Activated B cell treated with CpG ODN at 0.5 μM for 24 hours (primary cell): ENCODE measurements at regions not wholly inside any gene's neighbourhood (a gene's known extent, or its start where the extent isn't known, plus 50 kb on each side); places are given as distances from the start of the nearest gene placed in this dataset.

Experiments used
- ATAC-seq: fragments of 200-7000 bp; cut with Tn5 transposase; one replicate; pipeline ENCODE4 v1.10.0; 2021; ENCODE audit warnings: low read depth, mild to moderate bottlenecking, moderate library complexity
- CTCF ChIA-PET: fragments of 350-600 bp; sonication (Branson Sonifier 250); formaldehyde crosslinking; loops from one replicate; lab custom pipeline; 2021; ENCODE audit warnings: antibody characterized with exemption; lab: Charles Lee
- POLR2A ChIA-PET: fragments of 350-600 bp; sonication (Branson Sonifier 250); formaldehyde crosslinking; loops from one replicate; lab custom pipeline; 2021; ENCODE audit warnings: antibody characterized with exemption; lab: Charles Lee
- DNase-seq: peaks from one replicate; pipeline ENCODE4 v3.0.0; 2022
- H3K27ac Mint-ChIP-seq: one replicate; pipeline ENCODE4 v1.8.0; 2020; ENCODE audit warnings: mixed read lengths
- H3K27me3 Mint-ChIP-seq: one replicate; pipeline ENCODE4 v1.8.0; 2021; ENCODE audit warnings: mixed read lengths
- H3K36me3 Mint-ChIP-seq: one replicate; pipeline ENCODE4 v1.8.0; 2021; ENCODE audit warnings: low read depth, mixed read lengths
- H3K4me1 Mint-ChIP-seq: one replicate; pipeline ENCODE4 v1.8.0; 2021; ENCODE audit warnings: mixed read lengths
- H3K4me3 Mint-ChIP-seq: one replicate; pipeline ENCODE4 v1.8.0; 2020; ENCODE audit warnings: mild to moderate bottlenecking, mixed read lengths
- H3K9me3 Mint-ChIP-seq: one replicate; pipeline ENCODE4 v1.8.0; 2020; ENCODE audit warnings: mixed read lengths
- CTCF ChIP-seq: fragments of 200-600 bp; IDR thresholded peaks from one replicate; pipeline ENCODE4 v1.8.0; 2022; ENCODE audit warnings: antibody characterized with exemption, mild to moderate bottlenecking
- intact Hi-C: fragments of 100-400 bp; cut with micrococcal nuclease; formaldehyde crosslinking; loops from one replicate; pipeline ENCODE4 v1.15.1; 2024

- no peak for DNase-seq
- ChIA-PET POLR2A (no interaction called here), CTCF (no interaction called here)
- no peaks in the 10 kb centered on the region for H3K36me3 Mint-ChIP-seq
- ATAC-seq, result no peak
- no peak overlapping the region for H3K4me3 Mint-ChIP-seq
- no peaks in the 10 kb centered on the region for H3K27me3 Mint-ChIP-seq
- H3K4me1 Mint-ChIP-seq, result no peaks in the 10 kb centered on the region
- TF ChIP-seq CTCF, result no peak
- intact Hi-C loops, result no loop called here
- H3K9me3 Mint-ChIP-seq, result no peaks in the 10 kb centered on the region
- H3K27ac Mint-ChIP-seq, result no peak overlapping the region
Measured at GRCh38 chr4:149121023-149121404, 678.8 kb upstream of the NR3C2 start.

- DNase-seq, result no peak
- Mint-ChIP-seq H3K9me3 (no peaks in the 10 kb centered on the region), H3K27ac (no peak overlapping the region), H3K4me3 (no peak overlapping the region), H3K36me3 (no peaks in the 10 kb centered on the region), H3K4me1 (no peaks in the 10 kb centered on the region), H3K27me3 (no peaks in the 10 kb centered on the region)
- no peak for ATAC-seq
- no peak for TF ChIP-seq CTCF
- intact Hi-C loops, result no loop called here
- ChIA-PET POLR2A (no interaction called here), CTCF (no interaction called here)
Measured at GRCh38 chr4:149120331-149121022, 678.3 kb upstream of the NR3C2 start.

- no peak for DNase-seq
- Mint-ChIP-seq H3K4me3 (no peak overlapping the region), H3K4me1 (no peaks in the 10 kb centered on the region), H3K27me3 (no peaks in the 10 kb centered on the region), H3K9me3 (no peaks in the 10 kb centered on the region), H3K36me3 (no peaks in the 10 kb centered on the region), H3K27ac (no peak overlapping the region)
- no peak for TF ChIP-seq CTCF
- no peak for ATAC-seq
- ChIA-PET POLR2A (no interaction called here), CTCF (no interaction called here)
- intact Hi-C loops, result no loop called here
Measured at GRCh38 chr4:149116806-149117205, 674.6 kb upstream of the NR3C2 start.

- no peaks in the 10 kb centered on the region for H3K4me1 Mint-ChIP-seq
- ChIA-PET CTCF (no interaction called here), POLR2A (no interaction called here)
- no peak overlapping the region for H3K27ac Mint-ChIP-seq
- DNase-seq (no peak), ATAC-seq (no peak)
- no peaks in the 10 kb centered on the region for H3K36me3 Mint-ChIP-seq
- no peaks in the 10 kb centered on the region for H3K27me3 Mint-ChIP-seq
- H3K4me3 Mint-ChIP-seq, result no peak overlapping the region
- intact Hi-C loops, result no loop called here
- no peaks in the 10 kb centered on the region for H3K9me3 Mint-ChIP-seq
- TF ChIP-seq CTCF, result no peak
Measured at GRCh38 chr4:149113804-149114430, 671.7 kb upstream of the NR3C2 start.

- ATAC-seq, result no peak
- Mint-ChIP-seq H3K4me3 (no peak overlapping the region), H3K36me3 (no peaks in the 10 kb centered on the region), H3K4me1 (no peaks in the 10 kb centered on the region), H3K27me3 (no peaks in the 10 kb centered on the region), H3K27ac (no peak overlapping the region), H3K9me3 (no peaks in the 10 kb centered on the region)
- intact Hi-C loops, result no loop called here
- ChIA-PET CTCF (no interaction called here), POLR2A (no interaction called here)
- no peak for TF ChIP-seq CTCF
- no peak for DNase-seq
Measured at GRCh38 chr4:149112109-149112508, 669.9 kb upstream of the NR3C2 start.
